Vagina (tissue), 2 donors: ENCODE measurements at regions not wholly inside any gene's neighbourhood (a gene's known extent, or its start where the extent isn't known, plus 50 kb on each side); places are given as distances from the start of the nearest gene placed in this dataset.

Experiments used
- DNase-seq, 2 donors: peaks; one replicate each; pipeline ENCODE4 v3.0.0-alpha.2; 2017; ENCODE audit errors: extremely low spot score in 2 of 2
- H3K27ac ChIP-seq: fragments of 200-600 bp; sonication (generic); one replicate; pipeline ENCODE4 v1.5.1; 2019
- H3K27me3 ChIP-seq: fragments of 200-600 bp; sonication (generic); one replicate; pipeline ENCODE4 v1.5.1; 2019
- H3K36me3 ChIP-seq, 2 donors: fragments of 200-600 bp; sonication (generic); one replicate each; pipeline ENCODE4 v1.5.1; 2017 to 2019
- H3K4me1 ChIP-seq: fragments of 200-600 bp; sonication (generic); one replicate; pipeline ENCODE4 v1.5.1; 2019
- H3K4me3 ChIP-seq, 2 donors: fragments of 200-600 bp; sonication (generic); 1 replicate in 1 of 2; 2 replicates in 1 of 2; pipeline ENCODE4 v1.5.1; 2016 to 2019
- H3K9me3 ChIP-seq: fragments of 200-600 bp; sonication (generic); one replicate; pipeline ENCODE4 v1.5.1; 2019
- CTCF ChIP-seq, 3 experiments: fragments of 450-650 bp in 2 of 3; fragments of 200-600 bp in 1 of 3; sonication (generic) in 1 of 3; IDR thresholded peaks; one replicate each; pipeline ENCODE4 v1.5.1; 2017 to 2019; ENCODE audit warnings: antibody characterized with exemption in 3 of 3, mild to moderate bottlenecking in 2 of 3, moderate library complexity in 2 of 3
- POLR2A ChIP-seq, 2 donors: fragments of 450-650 bp; IDR thresholded peaks; one replicate each; pipeline ENCODE4 v1.6.1; 2017; ENCODE audit warnings: antibody characterized with exemption in 2 of 2, mild to moderate bottlenecking in 2 of 2, moderate library complexity in 2 of 2
- POLR2AphosphoS5 ChIP-seq, 2 donors: sonication (generic); formaldehyde crosslinking; IDR thresholded peaks; one replicate each; pipeline ENCODE4 v1.9.0; 2017; ENCODE audit warnings: antibody characterized with exemption in 2 of 2, mild to moderate bottlenecking in 2 of 2, low read depth in 1 of 2; ENCODE audit not compliant: insufficient read depth in 1 of 2
- intact Hi-C: fragments of 100-400 bp; cut with DNase I; formaldehyde crosslinking; loops from one replicate; pipeline ENCODE4 v1.15.1; 2023

GRCh38 chr6:88232753-88233152 lies 66.6 kb upstream of the CNR1 start:
- Histone ChIP-seq H3K27ac (no peak overlapping the region), H3K4me3 (no peak overlapping the region), H3K27me3 (no peaks in the 10 kb centered on the region), H3K36me3 (no peaks in the 10 kb centered on the region), H3K9me3 (no peaks in the 10 kb centered on the region), H3K4me1 (no peaks in the 10 kb centered on the region)
- TF ChIP-seq POLR2AphosphoS5 (IDR thresholded peaks at IDR 0.05; ENCODE audit: insufficient read depth in 1 of 2, low read depth in 1 of 2) (no peak), POLR2A (IDR thresholded peaks at IDR 0.05) (no peak), CTCF (IDR thresholded peaks at IDR 0.05) (no peak)
- DNase-seq = no peak
- intact Hi-C loops = no loop called here

- no peaks in the 10 kb centered on the region for H3K36me3 ChIP-seq
- H3K27ac ChIP-seq = no peak overlapping the region
- no peak for DNase-seq
- no peaks in the 10 kb centered on the region for H3K9me3 ChIP-seq
- H3K4me3 ChIP-seq = no peak overlapping the region
- no peaks in the 10 kb centered on the region for H3K27me3 ChIP-seq
- intact Hi-C loops = no loop called here
- TF ChIP-seq POLR2AphosphoS5 (IDR thresholded peaks at IDR 0.05; ENCODE audit: insufficient read depth in 1 of 2, low read depth in 1 of 2) (no peak), POLR2A (IDR thresholded peaks at IDR 0.05) (no peak), CTCF (IDR thresholded peaks at IDR 0.05) (no peak)
- no peaks in the 10 kb centered on the region for H3K4me1 ChIP-seq
Observed at GRCh38 chr6:88223298-88223697, 57.2 kb upstream of the CNR1 start.

- Histone ChIP-seq H3K4me1 (no peaks in the 10 kb centered on the region), H3K27me3 (no peaks in the 10 kb centered on the region), H3K27ac (no peak overlapping the region), H3K4me3 (no peak overlapping the region), H3K36me3 (no peaks in the 10 kb centered on the region), H3K9me3 (no peaks in the 10 kb centered on the region)
- intact Hi-C loops = no loop called here
- TF ChIP-seq POLR2AphosphoS5 (IDR thresholded peaks at IDR 0.05; ENCODE audit: insufficient read depth in 1 of 2, low read depth in 1 of 2) = no peak
- no peak for DNase-seq
Observed at GRCh38 chr6:88220493-88220892, 54.3 kb upstream of the CNR1 start.

GRCh38 chr6:88216182-88216581 lies 50.0 kb upstream of the CNR1 start:
- Histone ChIP-seq H3K27ac (no peak overlapping the region), H3K36me3 (no peaks in the 10 kb centered on the region), H3K4me3 (no peak overlapping the region), H3K4me1 (no peaks in the 10 kb centered on the region), H3K27me3 (no peaks in the 10 kb centered on the region), H3K9me3 (no peaks in the 10 kb centered on the region)
- intact Hi-C loops = no loop called here
- no peak for DNase-seq
- TF ChIP-seq POLR2A (IDR thresholded peaks at IDR 0.05) (no peak), CTCF (IDR thresholded peaks at IDR 0.05) (no peak), POLR2AphosphoS5 (IDR thresholded peaks at IDR 0.05; ENCODE audit: insufficient read depth in 1 of 2, low read depth in 1 of 2) (no peak)
